ENCODE measurements at regions not wholly inside any gene's neighbourhood (a gene's known extent, or its start where the extent isn't known, plus 50 kb on each side); places are given as distances from the start of the nearest gene placed in this dataset.
"Not testable (repeated sequence)": the region's sequence is repeated elsewhere in the genome, so short reads cannot be mapped to it uniquely, and the experiment has no call there.

DNA sequence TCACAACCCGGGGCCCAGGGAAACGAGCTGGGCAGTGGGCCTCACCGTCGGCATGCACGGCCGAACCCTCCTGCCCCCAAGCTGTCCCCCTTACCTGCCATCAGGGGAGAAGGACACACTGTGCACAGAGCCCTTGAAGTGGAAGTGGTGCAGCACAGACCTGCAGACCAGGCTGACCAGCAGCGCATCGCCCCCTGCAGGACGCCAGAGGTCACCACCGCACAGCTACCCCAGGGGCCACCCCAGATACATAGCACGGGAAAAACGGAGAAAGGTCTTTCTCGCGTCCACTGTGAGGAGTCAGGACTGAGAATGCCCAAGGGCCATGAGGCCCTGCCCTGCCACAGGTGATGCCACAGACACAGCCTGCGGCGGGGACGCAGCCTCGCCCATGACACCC, 5373.7 kb upstream of the TPTE start:
- not testable (repeated sequence) for H3K4me3 ChIP-seq (ENCODE audit: low read depth in 1 of 2, low read length in 1 of 2); H3K36me3 ChIP-seq; H3K27me3 ChIP-seq; H3K9me3 ChIP-seq; H3K27ac ChIP-seq; H3K4me1 ChIP-seq (ENCODE audit: control insufficient read depth in 1 of 2, insufficient read depth in 1 of 2, low read depth in 1 of 2, low read length in 1 of 2)

DNA sequence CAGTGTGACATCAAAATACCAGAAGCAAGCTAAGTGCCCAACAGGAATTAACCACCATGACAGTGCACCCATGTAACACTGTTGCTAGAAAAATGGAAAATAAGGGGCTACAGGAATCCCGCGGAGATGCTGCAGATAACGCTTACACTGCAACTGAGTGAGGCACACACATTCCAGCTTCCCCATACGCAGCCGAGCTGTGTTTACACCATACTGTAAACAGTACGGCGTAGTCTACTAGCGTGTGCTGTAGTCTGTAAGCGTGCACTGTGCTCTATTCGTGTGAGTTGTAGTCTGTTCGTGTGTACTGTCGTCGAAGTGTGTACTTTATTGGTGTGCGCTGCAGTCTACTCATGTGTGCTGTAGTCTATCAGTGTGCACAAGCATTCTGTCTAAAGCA, 5372.2 kb upstream of the TPTE start:
- not testable (repeated sequence) for H3K36me3 ChIP-seq; H3K27me3 ChIP-seq; H3K9me3 ChIP-seq; H3K4me3 ChIP-seq (ENCODE audit: low read depth in 1 of 2, low read length in 1 of 2); H3K27ac ChIP-seq; H3K4me1 ChIP-seq (ENCODE audit: control insufficient read depth in 1 of 2, insufficient read depth in 1 of 2, low read depth in 1 of 2, low read length in 1 of 2)

DNA sequence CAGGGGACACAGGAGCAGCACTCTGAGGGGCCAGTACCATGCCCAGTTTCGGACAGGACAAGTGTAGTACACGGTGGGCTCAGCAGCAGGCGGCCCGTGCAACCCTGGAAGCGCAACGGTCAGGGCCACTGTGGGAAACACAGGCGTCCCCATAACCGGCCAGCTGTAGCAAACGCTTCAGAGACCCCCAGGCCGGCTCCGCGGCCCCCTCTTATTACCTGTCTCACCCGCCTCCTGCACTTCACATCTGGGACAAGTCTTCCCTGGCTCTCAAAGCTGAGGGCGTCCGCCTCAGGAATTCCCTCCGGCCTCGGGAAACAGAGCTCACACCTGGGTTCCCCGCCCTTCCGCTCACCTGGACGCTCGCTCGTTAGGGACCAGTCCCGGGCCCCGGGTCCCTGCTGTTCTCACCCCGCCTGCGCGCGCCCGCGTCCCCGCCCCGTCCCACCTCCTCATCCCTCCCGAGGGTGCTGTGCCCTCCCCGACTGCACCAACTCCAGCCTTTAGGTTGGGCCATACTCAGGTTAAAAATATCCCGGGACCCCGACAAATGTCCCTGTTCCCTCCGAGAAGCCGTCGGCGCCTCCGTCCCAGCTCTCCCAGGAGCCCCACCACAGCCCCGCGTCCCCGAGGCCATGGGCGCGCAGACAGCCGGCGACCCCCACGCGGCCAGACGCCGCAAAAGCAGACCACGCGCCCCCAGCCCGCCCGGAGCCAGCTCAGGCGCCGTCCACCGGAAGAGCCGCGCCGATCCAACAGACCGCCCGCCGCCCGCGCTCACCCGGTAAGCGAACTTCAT, 5367.3 kb upstream of the TPTE start:
- H3K4me1 ChIP-seq (ENCODE audit: control insufficient read depth in 1 of 2, insufficient read depth in 1 of 2, low read depth in 1 of 2, low read length in 1 of 2); H3K9me3 ChIP-seq; H3K36me3 ChIP-seq; H3K27me3 ChIP-seq: not testable (repeated sequence)
- H3K27ac ChIP-seq, result peak overlapping the region; percentile 33
- peak overlapping the region in 1 of 2 experiments; percentile 56 for H3K4me3 ChIP-seq (ENCODE audit: low read depth in 1 of 2, low read length in 1 of 2)

DNA sequence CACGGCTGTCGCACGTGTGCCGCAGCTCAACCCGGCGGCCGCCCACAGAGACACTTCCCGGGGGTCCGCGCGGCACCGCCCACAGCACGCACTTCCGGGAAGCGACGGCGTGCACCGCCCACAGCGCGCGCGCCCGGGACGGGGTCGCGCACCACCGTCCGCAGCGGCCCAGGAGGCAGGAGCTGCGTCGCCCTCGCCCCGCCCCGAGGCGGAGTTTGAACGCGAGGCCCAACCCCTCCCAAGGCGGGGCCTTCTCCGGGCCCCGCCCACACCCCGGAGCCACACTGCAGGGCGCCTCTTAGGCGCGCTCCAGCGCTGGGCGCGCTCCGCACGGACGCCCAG, 5366.8 kb upstream of the TPTE start:
- H3K27me3 ChIP-seq; H3K4me1 ChIP-seq (ENCODE audit: control insufficient read depth in 1 of 2, insufficient read depth in 1 of 2, low read depth in 1 of 2, low read length in 1 of 2); H3K9me3 ChIP-seq; H3K36me3 ChIP-seq: not testable (repeated sequence)
- TF ChIP-seq, protein P1, sequence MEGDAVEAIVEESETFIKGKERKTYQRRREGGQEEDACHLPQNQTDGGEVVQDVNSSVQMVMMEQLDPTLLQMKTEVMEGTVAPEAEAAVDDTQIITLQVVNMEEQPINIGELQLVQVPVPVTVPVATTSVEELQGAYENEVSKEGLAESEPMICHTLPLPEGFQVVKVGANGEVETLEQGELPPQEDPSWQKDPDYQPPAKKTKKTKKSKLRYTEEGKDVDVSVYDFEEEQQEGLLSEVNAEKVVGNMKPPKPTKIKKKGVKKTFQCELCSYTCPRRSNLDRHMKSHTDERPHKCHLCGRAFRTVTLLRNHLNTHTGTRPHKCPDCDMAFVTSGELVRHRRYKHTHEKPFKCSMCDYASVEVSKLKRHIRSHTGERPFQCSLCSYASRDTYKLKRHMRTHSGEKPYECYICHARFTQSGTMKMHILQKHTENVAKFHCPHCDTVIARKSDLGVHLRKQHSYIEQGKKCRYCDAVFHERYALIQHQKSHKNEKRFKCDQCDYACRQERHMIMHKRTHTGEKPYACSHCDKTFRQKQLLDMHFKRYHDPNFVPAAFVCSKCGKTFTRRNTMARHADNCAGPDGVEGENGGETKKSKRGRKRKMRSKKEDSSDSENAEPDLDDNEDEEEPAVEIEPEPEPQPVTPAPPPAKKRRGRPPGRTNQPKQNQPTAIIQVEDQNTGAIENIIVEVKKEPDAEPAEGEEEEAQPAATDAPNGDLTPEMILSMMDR (IDR thresholded peaks at IDR 0.05), result peak; percentile 17
- peak overlapping the region; percentile 33 for H3K27ac ChIP-seq
- H3K4me3 ChIP-seq (ENCODE audit: low read depth in 1 of 2, low read length in 1 of 2), result peak overlapping the region in 1 of 2 experiments; percentile 56

DNA sequence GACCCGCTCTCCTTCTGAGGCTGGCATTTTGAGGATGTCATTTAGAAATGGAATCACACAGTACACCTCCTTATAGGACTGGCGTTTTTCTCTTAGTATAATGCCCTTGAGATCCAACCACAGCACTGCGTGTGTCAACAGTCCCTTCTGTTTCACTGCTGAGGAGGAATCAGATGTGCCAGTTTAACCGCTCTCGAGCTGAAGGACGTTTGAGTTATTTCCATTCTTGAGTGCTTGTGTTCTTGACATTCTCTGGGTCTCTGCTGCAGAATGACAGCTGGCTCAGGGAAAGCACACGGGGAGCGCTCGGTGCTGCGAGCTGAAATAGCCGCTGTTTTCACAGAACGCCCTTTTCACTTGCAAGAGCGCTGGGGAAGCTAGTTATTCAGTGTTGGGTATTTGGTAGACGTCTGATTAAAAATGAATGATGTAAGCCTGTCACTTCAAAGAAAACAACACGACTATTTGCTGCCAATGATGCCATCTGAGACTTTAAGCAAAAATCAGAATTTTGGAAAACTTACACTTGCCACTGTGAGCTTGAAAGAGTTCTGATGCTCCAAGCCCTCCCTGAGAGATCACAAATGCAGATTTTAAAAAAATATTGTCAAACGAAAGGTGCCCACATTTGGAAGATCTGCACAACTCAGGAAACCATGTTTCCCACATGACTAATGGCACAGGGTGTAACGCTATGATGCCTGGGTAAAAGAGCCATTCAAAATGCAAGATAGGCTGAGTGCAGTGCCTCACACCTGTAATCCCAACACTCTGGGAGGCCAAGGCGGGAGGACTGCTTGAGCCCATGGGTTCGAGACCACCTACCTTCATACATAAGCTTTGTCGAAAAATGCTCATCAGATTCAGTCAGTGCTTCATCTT, 5358.4 kb upstream of the TPTE start:
- H3K9me3 ChIP-seq; H3K4me3 ChIP-seq (ENCODE audit: low read depth in 1 of 2, low read length in 1 of 2); H3K36me3 ChIP-seq; H3K27me3 ChIP-seq; H3K27ac ChIP-seq; H3K4me1 ChIP-seq (ENCODE audit: control insufficient read depth in 1 of 2, insufficient read depth in 1 of 2, low read depth in 1 of 2, low read length in 1 of 2): not testable (repeated sequence)

DNA sequence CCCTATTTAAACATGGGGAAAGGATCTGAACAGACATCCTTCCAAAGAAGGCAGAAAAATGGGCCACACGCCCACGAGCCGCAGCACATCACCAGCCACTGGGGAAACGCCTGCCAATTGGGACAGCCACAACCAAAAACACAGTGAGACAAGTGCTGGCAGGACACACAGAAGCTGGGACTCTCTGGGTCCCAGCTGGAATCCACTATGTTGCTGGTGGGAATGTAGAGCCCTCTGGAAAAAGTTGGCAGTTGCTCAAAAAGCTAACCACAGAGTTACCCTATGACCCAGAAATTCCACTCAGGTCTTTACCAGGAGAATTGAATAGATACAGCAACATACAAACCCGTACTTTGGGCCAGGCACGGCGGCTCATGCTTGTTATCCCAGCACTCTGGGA, 5355.6 kb upstream of the TPTE start:
- H3K27ac ChIP-seq; H3K36me3 ChIP-seq; H3K9me3 ChIP-seq; H3K4me1 ChIP-seq (ENCODE audit: control insufficient read depth in 1 of 2, insufficient read depth in 1 of 2, low read depth in 1 of 2, low read length in 1 of 2); H3K27me3 ChIP-seq; H3K4me3 ChIP-seq (ENCODE audit: low read depth in 1 of 2, low read length in 1 of 2): not testable (repeated sequence)

All from neutrophil (primary cell).